B cell (primary cell): ENCODE measurements at regions not wholly inside any gene's neighbourhood (a gene's known extent, or its start where the extent isn't known, plus 50 kb on each side); places are given as distances from the start of the nearest gene placed in this dataset.

Experiments
- ATAC-seq: fragments of 200-7000 bp; cut with Tn5 transposase; one replicate; pipeline ENCODE4 v1.10.0; 2021; ENCODE audit warnings: low read depth, mild to moderate bottlenecking, moderate number of reproducible peaks, moderate library complexity
- CTCF ChIA-PET: fragments of 350-600 bp; sonication (Branson Sonifier 250); formaldehyde crosslinking; loops from one replicate; lab custom pipeline; 2021; ENCODE audit warnings: antibody characterized with exemption, inconsistent platforms; lab: Charles Lee
- POLR2A ChIA-PET: fragments of 350-600 bp; sonication (Branson Sonifier 250); formaldehyde crosslinking; loops from one replicate; lab custom pipeline; 2021; ENCODE audit warnings: antibody characterized with exemption; lab: Charles Lee
- DNase-seq: peaks from one replicate; pipeline ENCODE4 v3.0.0; 2013
- H2AFZ ChIP-seq: 2 replicates; pipeline ENCODE4 v1.6.1; 2012; ENCODE audit warnings: mild to moderate bottlenecking, low read depth, low read length; ENCODE audit not compliant: insufficient read depth, poor library complexity, severe bottlenecking
- H3K27ac ChIP-seq, 2 donors: 1 replicate in 1 of 2; 2 replicates in 1 of 2; pipeline ENCODE4 v1.5.1; 2012 to 2013; ENCODE audit warnings: low read length in 2 of 2, mild to moderate bottlenecking in 2 of 2, moderate library complexity in 1 of 2
- H3K27me3 ChIP-seq, 4 experiments: fragments of 200-600 bp in 1 of 4; sonication (generic) in 1 of 4; replicated peaks in 1 of 4; 1 replicate in 2 of 4; 2 replicates in 2 of 4; pipeline versions ENCODE4 v1.6.1 to v1.7.0; 2013 to 2016; ENCODE audit warnings: low read length in 3 of 4, mild to moderate bottlenecking in 2 of 4, mixed read lengths in 1 of 4, moderate library complexity in 1 of 4; ENCODE audit not compliant: insufficient read depth in 4 of 4, control insufficient read depth in 3 of 4; ENCODE audit errors: control extremely low read depth in 1 of 4
- H3K36me3 ChIP-seq, 2 experiments: replicated peaks in 1 of 2; 1 replicate in 1 of 2; 2 replicates in 1 of 2; pipeline versions ENCODE4 v1.6.1 to v1.7.1; 2013; ENCODE audit warnings: low read length in 1 of 2; ENCODE audit not compliant: insufficient read depth in 2 of 2, control insufficient read depth in 1 of 2; ENCODE audit errors: control extremely low read depth in 1 of 2, extremely low read depth in 1 of 2
- H3K4me1 ChIP-seq, 2 donors: fragments of 200-600 bp in 1 of 2; sonication (generic) in 1 of 2; 1 replicate in 1 of 2; 2 replicates in 1 of 2; pipeline versions ENCODE4 v1.5.1 to v1.6.1; 2013 to 2017; ENCODE audit warnings: low read length in 2 of 2; ENCODE audit not compliant: control insufficient read depth in 2 of 2, insufficient read depth in 2 of 2
- H3K4me2 ChIP-seq: replicated peaks from 2 replicates; pipeline ENCODE3; 2012; ENCODE audit warnings: mild to moderate bottlenecking, low read depth, low read length; ENCODE audit not compliant: poor library complexity, severe bottlenecking
- H3K4me3 ChIP-seq, 5 experiments: fragments of 200-600 bp in 1 of 5; sonication (generic) in 1 of 5; 1 replicate in 3 of 5; 2 replicates in 2 of 5; pipeline versions ENCODE4 v1.5.1 to v1.7.0; 2011 to 2016; ENCODE audit warnings: low read length in 4 of 5, mild to moderate bottlenecking in 4 of 5, low read depth in 2 of 5, control low read depth in 1 of 5, moderate library complexity in 1 of 5; ENCODE audit not compliant: insufficient read depth in 1 of 5; ENCODE audit errors: control extremely low read depth in 1 of 5, extremely low read depth in 1 of 5
- H3K79me2 ChIP-seq: fragments of 200-600 bp; sonication (generic); one replicate; pipeline ENCODE4 v1.6.0; 2016; ENCODE audit warnings: low read length; ENCODE audit not compliant: control insufficient read depth, insufficient read depth
- H3K9ac ChIP-seq: fragments of 200-600 bp; sonication (generic); 2 replicates; pipeline ENCODE4 v1.6.1; 2017; ENCODE audit warnings: mild to moderate bottlenecking, low read length, moderate library complexity
- H3K9me3 ChIP-seq, 3 donors: one replicate each; pipeline versions ENCODE4 v1.6.1 to v1.7.1; 2013; ENCODE audit warnings: low read length in 2 of 3; ENCODE audit not compliant: control insufficient read depth in 2 of 3, insufficient read depth in 1 of 3; ENCODE audit errors: control extremely low read depth in 1 of 3
- H4K20me1 ChIP-seq: 2 replicates; pipeline ENCODE4 v1.6.0; 2012; ENCODE audit warnings: mild to moderate bottlenecking, low read length; ENCODE audit not compliant: insufficient read depth, control insufficient read depth, poor library complexity, severe bottlenecking
- H3K27ac Mint-ChIP-seq: one replicate; pipeline ENCODE4 v1.8.0; 2021; ENCODE audit warnings: mixed read lengths
- H3K27me3 Mint-ChIP-seq: one replicate; pipeline ENCODE4 v1.8.0; 2021; ENCODE audit warnings: mixed read lengths
- H3K4me1 Mint-ChIP-seq: one replicate; pipeline ENCODE4 v1.8.0; 2021; ENCODE audit warnings: mixed read lengths
- H3K4me3 Mint-ChIP-seq: one replicate; pipeline ENCODE4 v1.8.0; 2021; ENCODE audit warnings: mixed read lengths
- H3K9me3 Mint-ChIP-seq: one replicate; pipeline ENCODE4 v1.8.0; 2022; ENCODE audit warnings: mixed read lengths; ENCODE audit not compliant: insufficient read depth
- CTCF ChIP-seq: fragments of 200-600 bp; IDR thresholded peaks from one replicate; pipeline ENCODE4 v1.8.0; 2022; ENCODE audit warnings: antibody characterized with exemption, mild to moderate bottlenecking
- EZH2 ChIP-seq: IDR thresholded peaks from 2 replicates; pipeline ENCODE4 v1.6.1; 2012; ENCODE audit warnings: borderline replicate concordance, low read depth, mild to moderate bottlenecking, moderate library complexity, low read length; ENCODE audit not compliant: insufficient read depth, poor library complexity, severe bottlenecking
- WGBS: methylation state at CpG from one replicate; pipeline ENCODE4 v1.1.5; 2013; ENCODE audit warnings: missing lambda C conversion rate; ENCODE audit not compliant: insufficient coverage; 5-methylcytosine and 5-hydroxymethylcytosine counted together
- intact Hi-C: fragments of 100-400 bp; cut with micrococcal nuclease; formaldehyde crosslinking; loops from one replicate; pipeline ENCODE4 v1.10.0; 2022

DNA sequence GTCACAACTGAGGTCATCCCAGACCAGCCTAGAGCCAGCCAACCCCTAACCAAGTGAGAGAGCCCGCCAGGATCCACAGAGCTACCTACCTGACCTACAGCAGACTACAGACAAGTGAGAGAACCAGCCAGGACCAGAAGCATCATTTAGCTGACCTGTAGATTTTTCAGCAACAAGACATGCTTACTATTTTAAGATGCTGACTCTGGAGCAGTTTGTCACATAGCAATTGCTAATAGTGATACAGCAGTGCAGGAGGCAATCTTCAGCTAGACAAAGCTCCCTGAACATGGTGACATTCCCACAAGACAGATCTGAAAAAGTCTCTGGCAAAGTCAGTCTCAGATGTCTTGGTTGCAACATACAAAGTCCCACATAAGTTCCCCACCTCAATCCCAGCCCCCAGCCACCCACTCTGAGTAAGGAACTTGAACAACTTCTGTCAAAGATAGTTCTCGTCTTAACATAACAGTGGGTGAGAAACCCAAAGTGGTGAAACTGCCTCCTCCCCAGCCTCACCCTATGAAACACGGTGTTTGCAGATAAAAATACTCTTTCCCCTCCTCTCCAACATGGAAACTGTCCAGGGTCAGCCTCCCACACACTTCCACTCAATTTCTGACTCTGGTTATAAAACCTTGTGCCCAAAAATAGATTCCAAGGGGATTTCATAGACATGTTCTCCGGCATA, 120.3 kb upstream of the SLC6A11 start:
- H3K27me3 ChIP-seq: peaks cover 0 to 6% (median 0%) of the 10 kb centered on the region in 4 experiments
- H3K79me2 ChIP-seq: no peaks in the 10 kb centered on the region
- H4K20me1 ChIP-seq: no peaks in the 10 kb centered on the region
- Mint-ChIP-seq H3K4me3 (no peak overlapping the region), H3K27ac (no peak overlapping the region), H3K4me1 (no peaks in the 10 kb centered on the region), H3K27me3 (peaks cover 15% of the 10 kb centered on the region), H3K9me3 (no peaks in the 10 kb centered on the region)
- H2AFZ ChIP-seq: no peak overlapping the region
- ChIA-PET POLR2A (no interaction called here), CTCF (no interaction called here)
- H3K9ac ChIP-seq: no peak overlapping the region
- H3K4me2 ChIP-seq: no peak overlapping the region
- no peak overlapping the region for H3K27ac ChIP-seq
- ATAC-seq (no peak), DNase-seq (no peak)
- no peaks in the 10 kb centered on the region for H3K9me3 ChIP-seq
- no peaks in the 10 kb centered on the region for H3K4me1 ChIP-seq
- H3K4me3 ChIP-seq: no peak overlapping the region
- 82% methylated on average over 4 of the region's 4 CpGs for WGBS
- no peaks in the 10 kb centered on the region for H3K36me3 ChIP-seq
- no peak for TF ChIP-seq CTCF
- no peak for TF ChIP-seq EZH2
- intact Hi-C loops: no loop called here

DNA sequence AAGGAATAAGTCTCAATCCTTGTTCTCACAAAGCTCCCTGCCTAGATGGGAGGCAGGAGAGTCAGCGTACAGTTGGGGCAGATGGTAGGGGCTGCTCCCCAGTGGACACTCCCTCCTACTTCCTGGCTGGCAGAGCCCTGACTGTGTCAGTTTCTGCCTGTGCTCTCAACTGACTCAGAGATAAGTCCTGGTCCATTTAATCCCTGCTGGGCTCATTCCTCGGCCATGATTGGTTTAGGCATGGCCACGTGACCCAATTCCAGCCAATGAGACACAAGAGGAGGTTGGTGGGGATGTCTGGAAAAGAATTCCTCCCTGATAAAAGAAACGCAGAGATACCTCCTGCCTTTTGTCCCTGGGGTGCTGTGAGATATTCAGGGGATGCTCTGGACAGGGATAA, 118.1 kb upstream of the SLC6A11 start:
- no peak overlapping the region for H3K27ac ChIP-seq

More for the DNA sequence above, 118.1 kb upstream of the SLC6A11 start:
- Histone ChIP-seq H3K9me3 (peaks cover 0 to 2% (median 0%) of the 10 kb centered on the region in 3 donors), H4K20me1 (no peaks in the 10 kb centered on the region), H3K27me3 (peaks cover 0 to 18% (median 1%) of the 10 kb centered on the region in 4 experiments), H2AFZ (no peak overlapping the region), H3K79me2 (no peaks in the 10 kb centered on the region), H3K4me3 (no peak overlapping the region), H3K36me3 (no peaks in the 10 kb centered on the region), H3K9ac (no peak overlapping the region), H3K4me1 (no peaks in the 10 kb centered on the region), H3K4me2 (no peak overlapping the region)
- no peak for ATAC-seq
- no peak overlapping the region for H3K4me3 Mint-ChIP-seq
- POLR2A ChIA-PET: no interaction called here
- H3K9me3 Mint-ChIP-seq: no peaks in the 10 kb centered on the region
- no peak overlapping the region for H3K27ac Mint-ChIP-seq
- WGBS: 67% methylated on average over 3 of the region's 4 CpGs
- H3K4me1 Mint-ChIP-seq: no peaks in the 10 kb centered on the region
- TF ChIP-seq EZH2 (no peak), CTCF (no peak)
- DNase-seq: no peak
- H3K27me3 Mint-ChIP-seq: peaks cover 30% of the 10 kb centered on the region
- intact Hi-C loops: no loop called here
- CTCF ChIA-PET: no interaction called here
